ENCODE measurements at regions not wholly inside any gene's neighbourhood (a gene's known extent, or its start where the extent isn't known, plus 50 kb on each side); places are given as distances from the start of the nearest gene placed in this dataset.
"Not testable (repeated sequence)": the region's sequence is repeated elsewhere in the genome, so short reads cannot be mapped to it uniquely, and the experiment has no call there.

DNA sequence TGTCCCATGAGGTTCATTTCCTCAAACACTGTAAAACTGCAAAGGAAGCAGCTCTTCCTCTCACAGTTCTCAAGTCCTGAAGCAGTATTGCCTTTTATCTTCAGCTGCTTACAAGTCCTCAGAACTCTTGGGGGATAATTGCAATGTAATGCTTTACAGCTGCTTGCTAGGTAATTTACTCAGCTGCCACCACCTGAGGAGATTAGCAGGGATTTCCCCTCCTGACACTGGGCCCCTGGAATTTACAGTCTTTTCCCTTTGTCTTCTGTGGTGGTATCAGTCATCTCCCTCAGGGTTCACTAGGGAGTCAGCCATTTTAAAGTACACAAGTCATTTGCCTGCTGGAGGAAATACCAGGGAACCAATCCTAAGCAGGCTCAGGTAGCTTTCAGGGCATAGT lies 754.3 kb upstream of the GRAMD2B start:
- no peak overlapping the region for H3K4me3 ChIP-seq (ENCODE audit: low read depth, low read length)
- no peak for DNase-seq (ENCODE audit: low read depth)
- TF ChIP-seq, protein P1, sequence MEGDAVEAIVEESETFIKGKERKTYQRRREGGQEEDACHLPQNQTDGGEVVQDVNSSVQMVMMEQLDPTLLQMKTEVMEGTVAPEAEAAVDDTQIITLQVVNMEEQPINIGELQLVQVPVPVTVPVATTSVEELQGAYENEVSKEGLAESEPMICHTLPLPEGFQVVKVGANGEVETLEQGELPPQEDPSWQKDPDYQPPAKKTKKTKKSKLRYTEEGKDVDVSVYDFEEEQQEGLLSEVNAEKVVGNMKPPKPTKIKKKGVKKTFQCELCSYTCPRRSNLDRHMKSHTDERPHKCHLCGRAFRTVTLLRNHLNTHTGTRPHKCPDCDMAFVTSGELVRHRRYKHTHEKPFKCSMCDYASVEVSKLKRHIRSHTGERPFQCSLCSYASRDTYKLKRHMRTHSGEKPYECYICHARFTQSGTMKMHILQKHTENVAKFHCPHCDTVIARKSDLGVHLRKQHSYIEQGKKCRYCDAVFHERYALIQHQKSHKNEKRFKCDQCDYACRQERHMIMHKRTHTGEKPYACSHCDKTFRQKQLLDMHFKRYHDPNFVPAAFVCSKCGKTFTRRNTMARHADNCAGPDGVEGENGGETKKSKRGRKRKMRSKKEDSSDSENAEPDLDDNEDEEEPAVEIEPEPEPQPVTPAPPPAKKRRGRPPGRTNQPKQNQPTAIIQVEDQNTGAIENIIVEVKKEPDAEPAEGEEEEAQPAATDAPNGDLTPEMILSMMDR (conservative IDR thresholded peaks at IDR 0.05; ENCODE audit: low read depth, low read length): no peak

DNA sequence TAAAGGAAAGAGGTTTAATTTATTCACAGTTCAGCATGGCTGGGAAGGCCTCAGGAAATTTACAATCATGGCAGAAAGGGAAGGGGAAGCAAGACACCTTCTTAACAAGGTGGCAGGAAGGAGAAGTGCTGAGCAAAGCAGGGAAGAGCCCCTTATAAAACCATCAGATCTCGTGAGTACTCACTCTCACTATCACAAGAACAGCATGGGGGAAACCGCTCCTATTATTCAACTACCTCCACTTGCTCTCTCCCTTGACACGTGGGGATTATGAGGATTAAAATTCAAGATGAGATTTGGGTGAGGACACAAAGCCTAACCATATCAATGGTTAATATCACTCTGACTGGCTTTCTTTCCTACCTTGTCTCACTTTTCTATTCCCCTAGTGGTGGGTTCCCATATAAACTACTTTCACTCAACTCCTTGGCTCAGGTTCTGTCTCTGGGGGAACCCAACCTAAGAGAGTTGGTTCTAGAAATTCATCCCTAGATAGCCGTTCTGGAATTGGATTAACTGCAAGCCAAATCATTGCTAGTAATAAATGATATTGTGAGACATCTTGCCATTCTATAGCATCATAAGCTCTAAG lies 749.8 kb upstream of the GRAMD2B start:
- no peak for DNase-seq (ENCODE audit: low read depth)
- TF ChIP-seq, protein P1 (conservative IDR thresholded peaks at IDR 0.05; ENCODE audit: low read depth, low read length): peak; percentile 22
- no peak overlapping the region for H3K4me3 ChIP-seq (ENCODE audit: low read depth, low read length)

DNA sequence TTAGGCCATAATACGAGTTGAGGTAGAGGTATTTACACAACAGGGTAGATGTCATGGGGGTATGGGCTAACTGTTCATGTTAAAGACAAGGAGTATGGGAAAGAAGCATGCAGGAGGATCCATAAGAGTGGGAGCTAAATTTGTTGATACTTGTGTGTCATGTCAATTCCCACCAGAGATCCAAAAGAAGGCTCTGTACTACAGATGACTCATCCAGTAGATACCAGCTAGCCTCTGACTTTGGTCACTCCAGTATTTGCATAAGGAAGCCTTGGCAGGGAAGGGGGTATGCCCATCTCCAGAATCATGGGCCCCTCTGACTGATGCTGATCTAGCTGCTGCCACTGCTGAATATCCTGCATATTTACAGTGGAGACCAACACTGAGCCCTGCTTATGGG lies 743.7 kb upstream of the GRAMD2B start:
- no peak for DNase-seq (ENCODE audit: low read depth)
- TF ChIP-seq, protein P1 (conservative IDR thresholded peaks at IDR 0.05; ENCODE audit: low read depth, low read length): no peak
- no peak overlapping the region for H3K4me3 ChIP-seq (ENCODE audit: low read depth, low read length)

DNA sequence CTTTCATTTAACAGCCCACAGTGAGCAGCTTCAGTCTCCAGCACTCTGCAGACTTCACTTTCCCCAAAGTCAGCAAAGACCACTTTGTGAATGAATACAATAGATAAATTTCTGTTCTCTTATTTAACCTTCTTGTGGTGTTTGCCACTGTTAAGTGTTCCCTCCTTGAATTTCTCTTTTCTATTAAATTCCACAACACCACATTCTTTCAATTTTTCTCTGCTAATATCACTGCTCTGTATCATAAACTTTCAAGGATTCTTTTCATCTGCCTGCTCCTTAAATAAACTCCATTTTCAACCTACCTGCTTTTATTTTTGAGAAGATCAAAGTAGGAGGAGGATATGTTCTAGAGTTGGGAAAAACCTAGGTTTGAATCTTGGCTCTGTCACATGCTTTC lies 739.5 kb upstream of the GRAMD2B start:
- TF ChIP-seq, protein P1 (conservative IDR thresholded peaks at IDR 0.05; ENCODE audit: low read depth, low read length): no peak
- H3K4me3 ChIP-seq (ENCODE audit: low read depth, low read length): no peak overlapping the region
- DNase-seq (ENCODE audit: low read depth): no peak

DNA sequence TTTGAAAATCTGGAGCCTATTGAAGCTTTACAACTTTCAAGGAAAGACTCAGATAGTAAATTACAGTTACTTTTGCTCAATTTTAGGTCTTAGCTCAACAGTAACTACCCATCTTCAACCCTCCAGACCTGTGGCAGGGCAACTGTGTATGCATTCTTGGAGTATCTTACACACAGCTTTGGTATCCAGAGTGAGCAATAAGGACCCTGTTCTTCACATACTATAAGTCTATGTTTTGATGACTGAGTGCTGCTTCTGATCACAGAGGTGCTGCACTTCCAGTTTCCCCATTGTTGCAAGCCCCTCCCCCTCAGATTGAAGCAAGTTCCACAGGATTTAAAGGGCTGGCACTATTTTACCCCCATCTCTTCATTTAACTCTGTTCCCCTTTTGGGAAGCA lies 737.4 kb upstream of the GRAMD2B start:
- TF ChIP-seq, protein P1 (conservative IDR thresholded peaks at IDR 0.05; ENCODE audit: low read depth, low read length): no peak
- H3K4me3 ChIP-seq (ENCODE audit: low read depth, low read length): no peak overlapping the region
- DNase-seq (ENCODE audit: low read depth): no peak

DNA sequence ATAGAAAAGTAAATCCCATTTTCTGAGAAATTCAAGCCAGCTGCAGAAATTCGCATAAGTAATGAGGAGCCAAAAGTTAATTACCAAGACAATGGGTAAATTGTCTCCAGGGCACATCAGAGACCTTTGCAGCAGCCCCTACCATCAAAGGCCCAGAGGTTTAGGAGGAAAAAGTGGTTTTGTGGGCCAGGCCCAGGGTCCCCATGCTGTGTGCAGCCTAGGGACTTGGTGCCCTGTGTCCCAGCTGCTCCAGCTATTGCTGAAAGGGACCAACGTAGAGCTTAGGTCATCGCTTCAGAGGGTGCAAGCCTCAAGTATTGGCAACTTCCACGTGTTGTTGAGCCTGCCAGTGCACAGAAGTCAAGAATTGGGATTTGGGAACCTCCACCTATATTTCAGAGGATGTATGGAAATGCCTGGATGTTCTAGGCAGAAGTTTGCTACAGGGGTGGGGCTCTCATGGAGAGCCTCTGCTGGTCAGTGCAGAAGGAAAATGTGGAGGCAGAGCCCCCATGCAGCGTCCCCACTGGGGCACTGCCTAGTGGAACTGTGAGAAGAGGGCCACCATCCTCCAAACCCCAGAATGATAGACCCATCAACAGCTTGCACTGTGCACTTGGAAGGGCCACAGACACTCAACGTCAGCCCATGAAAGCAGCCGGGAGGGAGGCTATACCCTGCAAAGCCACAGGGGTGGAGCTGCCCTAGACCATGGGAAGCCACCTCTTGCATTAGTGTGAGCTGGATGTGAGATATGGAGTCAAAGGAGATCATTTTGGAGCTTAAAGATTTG lies 731.3 kb upstream of the GRAMD2B start:
- H3K4me3 ChIP-seq (ENCODE audit: low read depth, low read length); DNase-seq (ENCODE audit: low read depth): not testable (repeated sequence)

DNA sequence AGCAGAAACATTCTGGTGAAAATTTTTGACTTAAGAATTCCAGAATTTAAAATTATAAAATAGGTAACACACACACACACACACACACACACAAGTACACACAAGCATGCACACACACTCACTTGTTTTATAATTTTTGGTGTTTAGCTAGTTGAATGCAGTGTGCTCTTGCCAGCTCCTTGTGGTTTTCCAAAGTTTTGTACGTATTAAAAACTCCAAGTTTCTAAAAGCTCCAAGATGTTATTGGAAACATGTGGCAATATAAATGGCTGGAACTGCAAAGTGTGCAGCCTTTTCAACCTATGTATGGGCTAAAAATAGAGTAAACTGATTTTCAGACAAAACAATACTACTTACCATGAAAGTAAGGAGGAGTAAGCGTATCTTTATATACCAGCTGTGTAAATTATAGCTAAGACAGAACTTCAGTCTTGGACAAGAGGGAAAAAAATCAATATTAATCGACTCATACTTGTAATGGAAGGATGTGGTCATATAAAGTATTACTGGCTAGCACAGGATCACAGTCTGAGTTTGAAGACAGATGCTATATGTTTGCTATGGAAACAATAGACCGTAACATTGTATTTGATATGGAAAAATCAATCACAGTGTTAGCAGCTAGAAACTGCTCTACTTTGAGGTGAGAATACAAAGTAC lies 727.1 kb upstream of the GRAMD2B start:
- DNase-seq (ENCODE audit: low read depth): no peak
- TF ChIP-seq, protein P1 (conservative IDR thresholded peaks at IDR 0.05; ENCODE audit: low read depth, low read length): no peak

More for the DNA sequence above, 727.1 kb upstream of the GRAMD2B start:
- no peak overlapping the region for H3K4me3 ChIP-seq (ENCODE audit: low read depth, low read length)
